ENCODE measurements at regions not wholly inside any gene's neighbourhood (a gene's known extent, or its start where the extent isn't known, plus 50 kb on each side); places are given as distances from the start of the nearest gene placed in this dataset.

GRCh38 chr11:115930291-115930690, 426.1 kb upstream of the CADM1 start:
- Histone ChIP-seq H4K20me1 (ENCODE audit: control insufficient read depth, insufficient read depth, low read depth, low read length) (no peaks in the 10 kb centered on the region), H3K36me3 (ENCODE audit: control insufficient read depth, low read length) (no peaks in the 10 kb centered on the region), H3F3A (ENCODE audit: control insufficient read depth, insufficient read depth) (no peaks in the 10 kb centered on the region), H3K9me2 (replicated peaks; ENCODE audit: control insufficient read depth, low read length) (no peaks in the 10 kb centered on the region), H3K4me1 (ENCODE audit: control insufficient read depth, low read length) (peaks cover 23% of the 10 kb centered on the region), H3K4me2 (ENCODE audit: low read length) (peak overlapping the region; percentile 40), H3K79me2 (ENCODE audit: control insufficient read depth, low read length) (no peaks in the 10 kb centered on the region), H3K27me3 (ENCODE audit: control insufficient read depth, low read length) (no peaks in the 10 kb centered on the region), H3K9me3 (ENCODE audit: control insufficient read depth, insufficient read depth, low read length) (no peaks in the 10 kb centered on the region), H3K4me3 (ENCODE audit: low read length) (no peak overlapping the region), H3K27ac (ENCODE audit: low read depth, low read length) (no peak overlapping the region)
- TF ChIP-seq, protein P1, sequence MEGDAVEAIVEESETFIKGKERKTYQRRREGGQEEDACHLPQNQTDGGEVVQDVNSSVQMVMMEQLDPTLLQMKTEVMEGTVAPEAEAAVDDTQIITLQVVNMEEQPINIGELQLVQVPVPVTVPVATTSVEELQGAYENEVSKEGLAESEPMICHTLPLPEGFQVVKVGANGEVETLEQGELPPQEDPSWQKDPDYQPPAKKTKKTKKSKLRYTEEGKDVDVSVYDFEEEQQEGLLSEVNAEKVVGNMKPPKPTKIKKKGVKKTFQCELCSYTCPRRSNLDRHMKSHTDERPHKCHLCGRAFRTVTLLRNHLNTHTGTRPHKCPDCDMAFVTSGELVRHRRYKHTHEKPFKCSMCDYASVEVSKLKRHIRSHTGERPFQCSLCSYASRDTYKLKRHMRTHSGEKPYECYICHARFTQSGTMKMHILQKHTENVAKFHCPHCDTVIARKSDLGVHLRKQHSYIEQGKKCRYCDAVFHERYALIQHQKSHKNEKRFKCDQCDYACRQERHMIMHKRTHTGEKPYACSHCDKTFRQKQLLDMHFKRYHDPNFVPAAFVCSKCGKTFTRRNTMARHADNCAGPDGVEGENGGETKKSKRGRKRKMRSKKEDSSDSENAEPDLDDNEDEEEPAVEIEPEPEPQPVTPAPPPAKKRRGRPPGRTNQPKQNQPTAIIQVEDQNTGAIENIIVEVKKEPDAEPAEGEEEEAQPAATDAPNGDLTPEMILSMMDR (IDR thresholded peaks at IDR 0.05; ENCODE audit: low read depth, low read length, poor library complexity, severe bottlenecking): no peak
- TF ChIP-seq EZH2phosphoT487 (IDR thresholded peaks at IDR 0.05; ENCODE audit: borderline replicate concordance, low read length): no peak

DNA sequence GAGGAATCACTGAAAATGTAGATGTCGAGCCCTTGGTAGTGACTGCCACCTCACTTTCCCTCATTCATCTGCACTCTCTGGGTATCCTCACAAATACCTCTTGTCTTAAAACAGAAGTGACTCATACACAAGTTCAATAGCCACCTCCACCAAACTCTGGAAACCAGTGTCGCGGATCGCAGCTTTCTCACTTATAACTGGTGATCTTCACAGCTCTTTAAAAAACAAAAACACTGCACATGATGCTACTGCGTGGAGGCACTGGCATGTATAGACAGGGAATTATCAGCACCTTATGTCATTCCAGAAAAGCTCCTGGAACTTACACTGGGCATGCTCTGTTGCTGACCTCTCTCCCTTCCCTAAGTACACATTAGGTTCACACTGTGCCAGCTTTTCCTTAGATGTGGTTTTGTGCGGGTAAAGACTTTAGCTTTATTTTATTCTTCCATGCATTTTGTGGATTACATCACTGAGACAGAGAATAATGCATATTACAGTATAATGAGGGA, 425.5 kb upstream of the CADM1 start:
- H3K79me2 ChIP-seq (ENCODE audit: control insufficient read depth, low read length): no peaks in the 10 kb centered on the region
- H3K4me2 ChIP-seq (ENCODE audit: low read length): no peak overlapping the region
- no peaks in the 10 kb centered on the region for H3K27me3 ChIP-seq (ENCODE audit: control insufficient read depth, low read length)
- no peak for TF ChIP-seq EZH2phosphoT487 (IDR thresholded peaks at IDR 0.05; ENCODE audit: borderline replicate concordance, low read length)
- TF ChIP-seq, protein P1 (IDR thresholded peaks at IDR 0.05; ENCODE audit: low read depth, low read length, poor library complexity, severe bottlenecking): no peak
- H3K9me2 ChIP-seq (replicated peaks; ENCODE audit: control insufficient read depth, low read length): no peaks in the 10 kb centered on the region
- peaks cover 26% of the 10 kb centered on the region for H3K4me1 ChIP-seq (ENCODE audit: control insufficient read depth, low read length)
- H3F3A ChIP-seq (ENCODE audit: control insufficient read depth, insufficient read depth): no peaks in the 10 kb centered on the region
- H3K4me3 ChIP-seq (ENCODE audit: low read length): no peak overlapping the region
- no peaks in the 10 kb centered on the region for H3K9me3 ChIP-seq (ENCODE audit: control insufficient read depth, insufficient read depth, low read length)
- no peaks in the 10 kb centered on the region for H3K36me3 ChIP-seq (ENCODE audit: control insufficient read depth, low read length)
- no peaks in the 10 kb centered on the region for H4K20me1 ChIP-seq (ENCODE audit: control insufficient read depth, insufficient read depth, low read depth, low read length)
- H3K27ac ChIP-seq (ENCODE audit: low read depth, low read length): no peak overlapping the region

DNA sequence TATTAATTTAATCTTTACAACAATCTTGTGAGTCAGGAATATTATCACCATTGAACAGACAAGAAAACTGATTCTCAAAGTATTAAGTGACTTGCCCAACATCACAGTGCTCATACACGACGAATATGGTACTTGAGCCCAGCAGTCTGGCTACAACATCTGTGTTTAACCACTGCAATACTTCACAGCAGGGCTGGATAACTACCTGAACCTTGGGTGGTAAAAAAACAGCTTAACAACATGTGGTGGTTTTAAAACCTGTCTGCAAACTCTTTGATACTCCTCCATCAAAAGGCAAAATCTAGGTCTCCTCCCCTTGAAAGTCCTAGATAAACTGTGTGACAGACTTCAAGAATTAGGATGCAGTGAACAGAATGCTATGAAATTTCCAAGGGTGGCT, 424.6 kb upstream of the CADM1 start:
- H3K9me3 ChIP-seq (ENCODE audit: control insufficient read depth, insufficient read depth, low read length): no peaks in the 10 kb centered on the region
- peaks cover 26% of the 10 kb centered on the region for H3K4me1 ChIP-seq (ENCODE audit: control insufficient read depth, low read length)
- H3K27ac ChIP-seq (ENCODE audit: low read depth, low read length): no peak overlapping the region
- no peaks in the 10 kb centered on the region for H3K27me3 ChIP-seq (ENCODE audit: control insufficient read depth, low read length)
- H3K9me2 ChIP-seq (replicated peaks; ENCODE audit: control insufficient read depth, low read length): no peaks in the 10 kb centered on the region
- no peaks in the 10 kb centered on the region for H3K79me2 ChIP-seq (ENCODE audit: control insufficient read depth, low read length)
- no peaks in the 10 kb centered on the region for H4K20me1 ChIP-seq (ENCODE audit: control insufficient read depth, insufficient read depth, low read depth, low read length)
- no peak overlapping the region for H3K4me2 ChIP-seq (ENCODE audit: low read length)
- no peaks in the 10 kb centered on the region for H3K36me3 ChIP-seq (ENCODE audit: control insufficient read depth, low read length)
- no peaks in the 10 kb centered on the region for H3F3A ChIP-seq (ENCODE audit: control insufficient read depth, insufficient read depth)
- H3K4me3 ChIP-seq (ENCODE audit: low read length): no peak overlapping the region
- no peak for TF ChIP-seq EZH2phosphoT487 (IDR thresholded peaks at IDR 0.05; ENCODE audit: borderline replicate concordance, low read length)
- TF ChIP-seq, protein P1 (IDR thresholded peaks at IDR 0.05; ENCODE audit: low read depth, low read length, poor library complexity, severe bottlenecking): no peak

Data from DOHH2 (cell line).